ENCODE measurements at regions not wholly inside any gene's neighbourhood (a gene's known extent, or its start where the extent isn't known, plus 50 kb on each side); places are given as distances from the start of the nearest gene placed in this dataset.

- FAIRE-seq, result no peak
These were observed 309.9 kb upstream of the PRMT6 start for GRCh38 chr1:106746448-106747085.

GRCh38 chr1:106747232-106747631 is 309.2 kb upstream of the PRMT6 start:
- no peak for FAIRE-seq

- FAIRE-seq, result no peak
These were observed 308.7 kb upstream of the PRMT6 start for GRCh38 chr1:106747791-106748190.

GRCh38 chr1:106748606-106749005 is 307.9 kb upstream of the PRMT6 start:
- FAIRE-seq, result no peak

- FAIRE-seq, result no peak
These were observed 307.0 kb upstream of the PRMT6 start for GRCh38 chr1:106749491-106749890.

- FAIRE-seq, result no peak
These were observed 306.6 kb upstream of the PRMT6 start for GRCh38 chr1:106749906-106750305.

GRCh38 chr1:106751002-106751401 is 305.5 kb upstream of the PRMT6 start:
- no peak for FAIRE-seq

- no peak for FAIRE-seq
These were observed 303.4 kb upstream of the PRMT6 start for GRCh38 chr1:106753066-106753465.

GRCh38 chr1:106754957-106755356 is 301.5 kb upstream of the PRMT6 start:
- no peak for FAIRE-seq

- no peak for FAIRE-seq
These were observed 300.6 kb upstream of the PRMT6 start for GRCh38 chr1:106755682-106756406.

GRCh38 chr1:106756752-106757151 is 299.7 kb upstream of the PRMT6 start:
- FAIRE-seq, result no peak

- FAIRE-seq, result no peak
These were observed 288.4 kb upstream of the PRMT6 start for GRCh38 chr1:106768077-106768476.

GRCh38 chr1:106768501-106768900 is 288.0 kb upstream of the PRMT6 start:
- no peak for FAIRE-seq

GRCh38 chr1:106773206-106773605 is 283.3 kb upstream of the PRMT6 start:
- FAIRE-seq, result no peak

GRCh38 chr1:106780066-106780465 is 276.4 kb upstream of the PRMT6 start:
- no peak for FAIRE-seq

- no peak for FAIRE-seq
These were observed 275.5 kb upstream of the PRMT6 start for GRCh38 chr1:106780806-106781569.

GRCh38 chr1:106785176-106785575 is 271.3 kb upstream of the PRMT6 start:
- no peak for FAIRE-seq

- FAIRE-seq, result no peak
These were observed 269.0 kb upstream of the PRMT6 start for GRCh38 chr1:106787520-106787919.

- no peak for FAIRE-seq
These were observed 266.8 kb upstream of the PRMT6 start for GRCh38 chr1:106789686-106790085.

- no peak for FAIRE-seq
These were observed 265.4 kb upstream of the PRMT6 start for GRCh38 chr1:106791041-106791440.

GRCh38 chr1:106793651-106794050 is 262.8 kb upstream of the PRMT6 start:
- FAIRE-seq, result no peak

- FAIRE-seq, result no peak
These were observed 257.5 kb upstream of the PRMT6 start for GRCh38 chr1:106798991-106799390.

- FAIRE-seq, result no peak
These were observed 254.3 kb upstream of the PRMT6 start for GRCh38 chr1:106802181-106802580.

- FAIRE-seq, result no peak
These were observed 242.1 kb upstream of the PRMT6 start for GRCh38 chr1:106814418-106814817.
